RWPE1 (cell line): ENCODE measurements at regions not wholly inside any gene's neighbourhood (a gene's known extent, or its start where the extent isn't known, plus 50 kb on each side); places are given as distances from the start of the nearest gene placed in this dataset.

ENCODE experiments used
- CTCF ChIA-PET: fragments of 350-600 bp; sonication (Branson Sonifier 250); formaldehyde crosslinking; extraction: SDS; loops from one replicate; lab custom pipeline; 2021; lab: Yijun Ruan, JAX
- POLR2A ChIA-PET: fragments of 400-600 bp; formaldehyde crosslinking; extraction: SDS; loops from one replicate; lab custom pipeline; 2020; ENCODE audit warnings: antibody characterized with exemption; ENCODE audit not compliant: low non-redundant PET; lab: Yijun Ruan, JAX
- DNase-seq: peaks from one replicate; pipeline ENCODE4 v3.0.0; 2012; ENCODE audit warnings: low spot score
- H3K27ac ChIP-seq: fragments of 450-650 bp; 2 replicates; pipeline ENCODE4 v1.5.1; 2017
- TF ChIP-seq, protein P1 (sequence below): fragments of 450-650 bp; conservative IDR thresholded peaks from 2 replicates; pipeline ENCODE4 v1.5.1; 2017; ENCODE audit warnings: low read depth, mild to moderate bottlenecking

DNA sequence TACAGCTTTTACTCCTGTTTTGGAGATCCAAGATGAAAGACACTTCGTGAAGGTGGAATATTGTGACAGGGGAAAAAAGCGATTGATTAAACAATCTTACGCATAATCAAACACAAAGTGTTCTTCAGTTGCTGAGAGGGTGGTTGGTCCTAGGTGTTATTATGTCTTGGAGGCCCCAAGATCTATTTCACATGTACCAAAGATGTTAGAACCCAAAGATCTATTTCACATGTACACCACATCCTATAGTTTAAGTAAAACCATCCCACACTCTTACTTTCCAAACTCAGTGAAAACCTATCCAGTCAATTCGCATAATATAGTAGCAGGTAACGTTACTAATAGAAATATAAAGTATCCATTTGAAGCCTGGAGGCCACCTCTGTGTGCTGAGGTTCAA, 242.6 kb upstream of the MAF start:
- no peak for DNase-seq
- ChIA-PET CTCF (no interaction called here), POLR2A (no interaction called here)
- TF ChIP-seq, protein P1, sequence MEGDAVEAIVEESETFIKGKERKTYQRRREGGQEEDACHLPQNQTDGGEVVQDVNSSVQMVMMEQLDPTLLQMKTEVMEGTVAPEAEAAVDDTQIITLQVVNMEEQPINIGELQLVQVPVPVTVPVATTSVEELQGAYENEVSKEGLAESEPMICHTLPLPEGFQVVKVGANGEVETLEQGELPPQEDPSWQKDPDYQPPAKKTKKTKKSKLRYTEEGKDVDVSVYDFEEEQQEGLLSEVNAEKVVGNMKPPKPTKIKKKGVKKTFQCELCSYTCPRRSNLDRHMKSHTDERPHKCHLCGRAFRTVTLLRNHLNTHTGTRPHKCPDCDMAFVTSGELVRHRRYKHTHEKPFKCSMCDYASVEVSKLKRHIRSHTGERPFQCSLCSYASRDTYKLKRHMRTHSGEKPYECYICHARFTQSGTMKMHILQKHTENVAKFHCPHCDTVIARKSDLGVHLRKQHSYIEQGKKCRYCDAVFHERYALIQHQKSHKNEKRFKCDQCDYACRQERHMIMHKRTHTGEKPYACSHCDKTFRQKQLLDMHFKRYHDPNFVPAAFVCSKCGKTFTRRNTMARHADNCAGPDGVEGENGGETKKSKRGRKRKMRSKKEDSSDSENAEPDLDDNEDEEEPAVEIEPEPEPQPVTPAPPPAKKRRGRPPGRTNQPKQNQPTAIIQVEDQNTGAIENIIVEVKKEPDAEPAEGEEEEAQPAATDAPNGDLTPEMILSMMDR, result no peak
- no peak overlapping the region for H3K27ac ChIP-seq

DNA sequence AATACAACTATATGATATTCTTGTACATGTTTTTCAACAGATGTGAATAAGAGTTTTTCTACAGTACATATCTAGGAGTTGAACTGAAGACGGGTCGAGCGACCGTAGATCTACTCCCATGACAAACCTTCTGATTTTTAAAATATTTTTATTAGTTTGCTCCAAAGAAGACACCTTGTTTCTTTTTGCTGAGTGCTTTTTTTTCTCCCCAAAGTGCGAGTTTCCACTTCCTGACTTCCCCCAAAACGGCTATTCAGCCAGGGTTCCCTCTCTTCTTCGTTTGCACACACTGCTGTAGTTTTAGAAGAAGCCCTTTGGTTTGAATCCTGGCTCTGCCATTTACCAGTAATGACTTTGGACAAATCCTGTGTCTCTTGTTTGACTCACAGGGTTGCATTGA, 241.7 kb upstream of the MAF start:
- no peak for DNase-seq
- TF ChIP-seq, protein P1, result no peak
- ChIA-PET POLR2A (no interaction called here), CTCF (no interaction called here)
- H3K27ac ChIP-seq, result no peak overlapping the region

DNA sequence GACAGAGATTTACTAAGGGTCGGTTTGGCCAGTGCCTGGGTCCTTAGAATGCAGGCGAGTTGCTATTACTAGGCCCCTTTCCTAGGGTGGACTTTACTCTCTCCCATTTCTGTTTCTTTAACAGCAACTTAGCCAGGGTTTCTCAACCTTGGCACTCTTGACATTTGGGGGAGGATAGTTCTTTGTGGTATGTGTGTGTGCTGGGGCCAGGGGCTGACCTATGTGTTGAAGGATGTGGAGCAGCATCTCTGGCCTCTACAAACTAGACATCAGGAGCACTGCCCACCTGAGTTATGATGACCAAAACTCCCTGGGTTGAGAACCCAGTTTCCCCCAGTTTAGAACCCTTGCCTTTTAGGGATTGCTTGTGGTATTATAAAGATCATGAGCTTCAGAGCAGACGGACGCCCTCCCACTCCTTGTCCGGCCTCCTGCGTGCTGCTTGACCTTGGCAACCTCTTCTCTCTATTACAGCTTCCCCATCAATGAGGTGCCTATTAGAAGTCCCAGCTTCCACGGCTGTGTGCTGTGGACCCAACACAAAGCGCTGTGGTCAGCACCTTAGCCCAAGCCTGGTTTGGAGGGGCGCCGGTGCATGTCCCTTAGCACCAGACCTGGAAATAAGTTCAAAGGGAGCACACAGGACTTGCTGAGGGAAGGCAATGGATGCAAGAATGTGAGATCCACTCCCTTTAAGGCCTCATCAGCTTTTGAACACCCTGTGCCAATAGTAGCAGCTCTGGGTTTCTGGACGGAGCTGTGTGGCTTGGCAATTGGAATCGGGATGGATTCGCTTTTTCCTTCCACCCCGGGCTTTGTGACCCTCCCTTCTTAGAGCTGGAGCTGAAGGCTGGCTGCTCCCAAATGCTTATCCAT, 239.2 kb upstream of the MAF start:
- TF ChIP-seq, protein P1, result no peak
- POLR2A ChIA-PET, result no interaction called here
- DNase-seq, result no peak
- H3K27ac ChIP-seq, result no peak overlapping the region
- CTCF ChIA-PET, result no interaction called here

DNA sequence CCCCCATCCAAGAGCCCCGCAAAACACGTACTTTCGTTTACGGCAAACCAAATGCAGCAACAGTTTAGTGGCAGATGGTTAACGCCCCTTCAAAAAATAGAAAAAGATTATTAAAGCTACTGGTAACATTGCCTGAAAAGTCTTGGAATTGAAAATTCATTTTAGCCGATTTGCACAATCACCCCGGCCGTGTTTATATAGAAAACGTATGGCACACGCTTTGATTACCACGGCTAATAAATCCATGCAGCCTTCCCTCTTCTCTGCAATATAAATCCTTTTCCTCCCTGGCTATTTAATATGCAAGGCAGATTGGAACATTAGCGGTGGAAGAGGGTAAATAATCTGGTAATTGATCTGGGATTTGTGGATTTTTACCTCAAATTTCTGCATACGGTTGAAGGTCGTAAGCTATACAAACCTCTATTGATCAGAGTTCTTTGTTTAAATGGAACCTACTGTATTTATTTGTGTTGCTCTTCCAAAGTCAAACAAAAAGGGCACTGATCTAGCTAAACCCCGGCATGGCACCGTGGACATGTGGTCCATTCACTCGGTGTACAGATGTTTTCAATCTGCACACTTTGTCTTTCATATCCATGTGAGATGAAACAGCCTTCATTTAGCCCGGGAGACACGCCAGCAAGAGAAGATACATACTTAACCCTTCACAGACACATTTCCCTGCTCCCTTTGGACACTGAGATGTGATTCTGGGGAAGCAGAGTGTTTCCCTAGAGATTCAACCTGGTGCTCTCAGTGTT, 238.1 kb upstream of the MAF start:
- ChIA-PET CTCF (no interaction called here), POLR2A (no interaction called here)
- TF ChIP-seq, protein P1, result no peak
- DNase-seq, result no peak
- no peak overlapping the region for H3K27ac ChIP-seq

DNA sequence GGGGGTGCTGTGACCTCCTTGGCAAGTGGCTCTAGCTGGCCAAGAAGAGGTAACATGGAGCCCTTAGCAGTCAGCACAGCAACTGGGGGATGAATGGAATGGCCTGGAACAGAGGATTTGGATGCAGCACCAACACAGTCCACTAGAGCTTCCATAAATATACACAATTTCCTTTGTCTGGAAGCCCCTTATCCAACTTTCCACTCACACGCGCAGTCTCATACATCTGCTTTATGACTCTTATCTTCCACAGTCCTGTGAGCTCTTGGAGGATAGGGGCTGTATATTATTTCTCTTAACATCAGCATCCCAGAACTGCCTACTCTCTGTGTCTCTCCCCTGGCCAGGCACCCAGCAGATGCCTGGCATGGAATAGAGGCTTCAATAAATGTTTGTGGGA, 235.6 kb upstream of the MAF start:
- TF ChIP-seq, protein P1, result no peak
- ChIA-PET POLR2A (no interaction called here), CTCF (no interaction called here)
- H3K27ac ChIP-seq, result no peak overlapping the region
- no peak for DNase-seq

DNA sequence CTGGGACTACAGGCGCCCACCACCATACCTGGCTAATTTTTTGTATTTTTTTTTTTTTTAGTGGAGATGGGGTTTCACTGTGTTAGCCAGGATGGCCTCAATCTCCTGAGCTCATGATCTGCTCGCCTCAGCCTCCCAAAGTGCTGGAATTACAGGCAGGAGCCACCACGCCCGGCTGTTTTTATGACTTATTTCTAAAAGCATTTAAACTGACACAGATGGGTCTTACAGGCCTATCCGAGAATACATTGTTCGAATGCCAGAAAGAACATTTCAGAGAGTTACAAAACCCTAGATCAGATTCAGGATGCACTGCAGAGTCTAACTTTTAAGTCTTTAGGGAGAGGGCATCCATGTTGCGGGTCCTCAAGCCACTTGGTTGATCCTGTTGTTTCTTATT, 234.7 kb upstream of the MAF start:
- ChIA-PET CTCF (interaction anchor here (0.6 to 0.8 kb wide), 2 partner anchors 90 to 212 kb away, joined by 3 read pairs; no protein-coding TSS in a partner anchor), POLR2A (no interaction called here)
- DNase-seq, result no peak
- H3K27ac ChIP-seq, result no peak overlapping the region
- TF ChIP-seq, protein P1, result no peak
